HG03460 (cell line): ENCODE measurements at regions not wholly inside any gene's neighbourhood (a gene's known extent, or its start where the extent isn't known, plus 50 kb on each side); places are given as distances from the start of the nearest gene placed in this dataset.
"Not testable (repeated sequence)": the region's sequence is repeated elsewhere in the genome, so short reads cannot be mapped to it uniquely, and the experiment has no call there.

Experiments
- ATAC-seq: cut with Tn5 transposase; IDR thresholded peaks from one replicate; pipeline ENCODE4 v1.9.1; 2021; ENCODE audit not compliant: unreplicated experiment

- no peak for ATAC-seq
These were observed 118.3 kb downstream of the EXOC5 start for GRCh38 chr14:57150449-57150848.

GRCh38 chr14:57139173-57139572, 129.5 kb downstream of the EXOC5 start:
- no peak for ATAC-seq

DNA sequence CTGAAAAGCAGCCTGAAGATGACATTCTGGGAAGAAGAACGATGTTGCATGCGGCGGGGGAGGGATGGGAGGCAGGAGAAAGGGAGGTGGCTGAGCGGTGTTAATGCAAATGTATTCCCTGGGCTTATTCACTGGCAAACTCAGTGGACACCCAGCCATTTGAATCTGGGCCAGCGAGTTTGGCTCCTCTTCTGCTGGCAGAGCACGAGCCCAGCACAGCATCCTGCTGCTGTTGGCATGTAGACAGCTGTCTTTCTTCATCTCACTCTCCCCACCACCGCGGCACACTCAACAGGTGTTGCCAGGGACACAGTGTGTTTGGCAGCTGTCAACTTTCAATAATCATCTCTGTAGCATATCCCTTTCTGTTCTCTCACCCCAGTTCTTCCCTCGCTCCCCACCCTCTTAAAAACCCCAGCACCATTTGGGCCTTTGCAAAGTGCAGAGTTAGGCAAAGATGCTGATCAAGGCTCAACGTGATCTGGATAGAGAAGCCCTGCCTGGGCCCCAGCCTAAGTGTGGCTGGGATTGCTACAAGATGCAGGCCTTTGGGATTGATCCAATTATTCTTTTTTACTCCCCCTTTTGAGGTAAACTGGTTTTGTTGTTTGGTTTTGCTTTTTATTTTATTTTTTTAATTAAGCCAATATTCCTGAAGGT, 131.9 kb downstream of the EXOC5 start:
- ATAC-seq = no peak

- not testable (repeated sequence) for ATAC-seq
These were observed 140.9 kb downstream of the EXOC5 start for GRCh38 chr14:57127809-57128208.

DNA sequence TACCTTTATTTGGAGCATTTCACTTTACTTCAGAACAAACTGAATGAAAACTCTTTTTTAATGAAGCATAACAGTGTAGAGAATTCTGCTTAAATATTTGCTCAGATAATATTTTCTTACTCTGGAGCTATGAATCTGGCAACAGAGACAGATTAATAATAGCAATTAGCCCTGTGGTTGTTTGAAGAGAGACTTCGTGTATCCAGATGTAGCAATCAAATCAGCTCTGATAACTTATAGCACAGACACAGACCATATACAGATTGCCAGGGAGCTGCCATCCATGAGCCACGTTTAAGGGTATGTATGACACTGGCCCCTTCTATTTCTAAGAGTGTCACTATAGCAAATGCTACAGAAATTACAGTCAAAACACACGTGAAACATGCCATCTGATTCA, 146.6 kb downstream of the EXOC5 start:
- ATAC-seq = no peak

DNA sequence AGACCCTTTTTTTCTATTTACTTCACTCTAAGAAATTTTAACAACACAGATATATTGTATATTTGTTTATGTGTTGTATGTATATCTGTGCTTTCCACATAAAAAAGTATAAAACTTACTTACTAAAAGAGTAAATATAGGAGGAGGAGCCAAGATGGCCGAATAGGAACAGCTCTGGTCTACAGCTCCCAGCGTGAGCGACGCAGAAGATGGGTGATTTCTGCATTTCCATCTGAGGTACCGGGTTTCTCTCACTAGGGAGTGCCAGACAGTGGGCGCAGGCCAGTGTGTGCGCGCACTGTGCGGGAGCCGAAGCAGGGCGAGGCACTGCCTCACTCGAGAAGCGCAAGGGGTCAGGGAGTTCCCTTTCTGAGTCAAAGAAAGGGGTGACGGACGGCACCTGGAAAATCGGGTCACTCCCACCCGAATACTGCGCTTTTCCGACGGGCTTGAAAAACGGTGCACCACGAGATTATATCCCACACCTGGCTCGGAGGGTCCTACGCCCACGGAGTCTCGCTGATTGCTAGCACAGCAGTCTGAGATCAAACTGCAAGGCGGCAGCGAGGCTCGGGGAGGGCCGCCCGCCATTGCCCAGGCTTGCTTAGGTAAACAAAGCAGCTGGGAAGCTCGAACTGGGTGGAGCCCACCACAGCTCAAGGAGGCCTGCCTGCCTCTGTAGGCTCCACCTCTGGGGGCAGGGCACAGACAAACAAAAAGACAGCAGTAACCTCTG, 156.5 kb downstream of the EXOC5 start:
- not testable (repeated sequence) for ATAC-seq

GRCh38 chr14:57110411-57110810, 158.3 kb downstream of the EXOC5 start:
- ATAC-seq = not testable (repeated sequence)

DNA sequence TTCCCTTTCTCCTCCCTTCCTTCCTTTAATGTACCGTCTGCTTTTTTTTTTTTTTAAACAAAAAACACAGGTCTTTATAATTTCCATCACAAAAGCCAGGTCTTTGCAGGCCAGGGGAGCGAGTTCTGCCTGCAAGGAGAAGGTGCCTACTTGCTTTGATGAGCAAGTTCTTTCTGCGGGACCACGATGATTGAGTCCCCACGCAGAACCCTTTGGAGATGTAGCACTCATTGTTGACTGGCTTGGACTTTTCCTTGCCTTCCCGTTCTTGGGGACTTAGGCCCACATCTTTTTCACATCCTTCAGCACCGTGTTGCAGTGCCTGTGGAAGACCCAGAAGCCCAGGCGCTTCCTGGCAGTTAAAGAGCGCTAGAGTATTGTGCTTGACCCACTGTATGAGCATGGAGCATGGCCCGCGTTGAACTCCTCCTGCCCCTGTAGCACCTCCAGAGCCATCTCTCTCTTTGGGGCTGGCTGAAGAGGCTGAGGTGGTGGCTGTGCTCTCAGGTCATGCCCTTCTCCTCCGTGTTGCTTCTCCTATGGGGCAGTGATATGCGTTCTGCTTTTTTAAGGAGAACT, 177.6 kb downstream of the EXOC5 start:
- no peak for ATAC-seq

DNA sequence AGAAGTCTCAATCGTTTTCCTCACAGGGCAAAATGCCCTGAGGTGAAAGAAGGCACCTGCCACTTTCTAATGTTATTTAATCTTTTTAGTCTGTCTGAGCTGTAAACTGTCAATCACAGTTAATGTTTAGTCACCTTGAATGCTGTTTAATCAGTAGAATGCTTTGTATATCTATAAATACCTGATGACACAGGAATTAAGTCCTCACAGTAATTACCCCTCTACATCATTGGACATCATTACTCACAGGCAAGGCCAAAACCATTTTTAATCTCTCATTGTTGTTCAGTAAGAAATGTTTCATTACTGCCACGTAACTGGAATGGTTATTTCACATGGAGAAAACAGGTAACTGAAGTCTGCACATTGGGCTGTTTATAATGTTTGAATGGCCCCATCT, 178.8 kb downstream of the EXOC5 start:
- ATAC-seq = no peak

GRCh38 chr14:57087841-57088240, 180.9 kb downstream of the EXOC5 start:
- no peak for ATAC-seq

- no peak for ATAC-seq
These were observed 182.2 kb downstream of the EXOC5 start for GRCh38 chr14:57086271-57087162.

DNA sequence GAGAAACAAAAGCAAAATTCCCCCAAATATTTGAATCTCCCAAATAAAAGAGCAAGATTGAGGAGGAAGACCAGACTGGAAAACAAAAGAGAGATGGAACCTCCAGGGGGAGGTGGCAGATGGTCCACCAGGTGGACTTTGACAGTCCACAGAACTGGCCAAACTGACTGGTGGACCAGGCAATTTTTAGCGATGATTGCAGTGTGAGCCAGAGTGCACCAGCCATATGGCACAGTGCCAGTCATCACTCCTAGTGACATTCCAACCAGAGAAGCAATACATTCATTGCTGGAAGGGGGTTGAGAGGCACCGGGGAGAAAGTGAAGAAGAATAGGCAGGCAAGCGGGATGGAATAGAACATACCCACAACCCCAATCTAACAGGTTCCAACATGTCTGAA, 182.9 kb downstream of the EXOC5 start:
- ATAC-seq = no peak

- ATAC-seq = no peak
These were observed 183.7 kb downstream of the EXOC5 start for GRCh38 chr14:57085043-57085442.

DNA sequence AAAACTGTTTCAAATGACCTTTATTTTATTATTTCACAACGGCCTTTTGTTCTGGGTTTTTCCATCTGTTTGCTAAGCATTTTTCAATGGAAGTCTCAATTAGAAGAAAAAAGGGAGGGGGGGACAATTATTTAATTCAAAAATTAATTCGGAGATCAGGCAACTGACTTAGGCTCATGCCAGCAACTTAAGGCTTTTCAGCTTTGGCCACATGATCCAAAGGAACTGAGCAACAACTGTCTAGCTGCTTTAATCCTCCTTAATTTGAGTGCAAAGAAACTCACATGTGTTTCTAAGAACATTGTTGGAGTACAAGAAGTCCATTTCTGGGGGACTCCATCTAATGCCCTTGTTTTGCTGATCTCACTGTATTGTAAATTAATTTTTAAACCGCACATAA, 188.0 kb downstream of the EXOC5 start:
- no peak for ATAC-seq

DNA sequence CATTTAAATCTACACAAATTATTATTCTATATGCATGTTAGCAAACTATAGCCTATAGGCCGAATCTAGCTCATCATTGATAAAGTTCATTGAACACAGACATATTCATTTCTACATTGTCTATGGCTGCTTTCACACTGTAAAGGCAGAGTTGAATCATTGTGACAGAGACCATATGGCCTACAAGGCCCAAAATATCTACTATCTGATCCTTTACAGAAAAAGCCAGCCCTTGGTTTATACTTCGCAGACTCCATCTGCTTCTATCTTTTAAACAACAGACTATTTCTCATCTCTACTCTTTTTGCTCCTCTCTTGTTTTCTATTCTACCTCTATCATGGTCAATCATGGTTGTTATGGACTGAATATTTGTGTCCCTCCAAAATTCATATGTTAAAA, 190.7 kb downstream of the EXOC5 start:
- ATAC-seq = no peak

DNA sequence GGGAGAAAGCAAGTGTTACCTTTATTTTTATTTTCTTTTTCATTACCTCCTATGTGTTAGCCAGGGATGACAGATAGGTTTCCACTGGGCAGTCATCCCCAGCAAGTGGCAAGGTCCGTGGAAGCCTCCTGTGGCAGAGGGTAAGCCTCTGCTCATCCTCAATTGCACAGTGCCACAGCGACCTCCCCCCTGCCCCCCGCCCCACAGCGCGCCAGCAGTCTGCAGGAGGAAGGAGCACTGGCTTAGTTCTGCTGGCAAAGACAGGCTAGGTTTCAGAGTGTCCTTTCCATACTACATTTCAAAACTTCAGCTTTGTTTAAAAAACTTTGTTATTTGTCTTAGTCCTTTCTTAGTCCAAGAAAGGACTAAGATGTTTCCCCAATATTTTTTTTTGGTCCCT, 194.7 kb downstream of the EXOC5 start:
- no peak for ATAC-seq

- ATAC-seq = no peak
These were observed 197.1 kb downstream of the EXOC5 start for GRCh38 chr14:57071639-57072038.

DNA sequence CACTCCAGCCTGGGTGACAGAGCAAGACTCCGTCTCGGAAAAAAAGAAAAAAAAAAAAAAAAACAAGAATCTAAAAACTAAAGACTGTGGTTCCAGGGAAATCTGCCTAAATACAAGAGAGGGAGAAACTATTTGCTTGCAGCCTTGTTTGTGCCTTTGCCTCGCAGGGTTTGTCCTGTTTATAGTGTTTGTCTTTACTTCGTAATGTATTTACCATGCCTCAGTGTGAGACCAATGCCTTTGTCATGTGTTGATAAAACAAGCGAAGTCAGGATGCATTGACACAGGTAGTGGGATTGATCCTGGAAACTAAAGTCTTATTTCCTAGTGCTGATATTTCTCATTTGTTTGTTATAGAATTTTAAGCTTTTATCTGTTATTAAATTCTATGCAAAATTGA, 199.0 kb downstream of the EXOC5 start:
- ATAC-seq = no peak

DNA sequence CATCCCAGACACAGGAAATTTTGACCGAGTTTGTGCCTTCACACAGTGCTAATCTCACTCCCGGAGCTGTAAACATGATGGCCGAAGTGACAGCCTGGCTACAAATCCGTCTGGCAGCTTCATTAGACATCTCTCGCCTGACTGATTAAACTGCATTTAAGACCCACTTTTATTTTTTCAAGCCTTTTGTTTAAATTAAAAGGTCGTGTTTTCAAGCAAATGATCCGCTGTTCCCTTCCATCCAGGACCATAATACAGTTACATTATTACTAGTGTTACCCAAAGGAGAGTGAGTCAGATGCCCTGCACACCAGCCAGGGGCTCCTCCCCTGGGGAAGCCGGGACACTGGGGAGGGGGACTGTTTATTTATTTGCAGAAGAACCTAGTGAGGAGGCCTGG, 200.2 kb downstream of the EXOC5 start:
- ATAC-seq = no peak

- ATAC-seq = peak; percentile 75
These were observed 201.7 kb downstream of the EXOC5 start for GRCh38 chr14:57066887-57067513.

DNA sequence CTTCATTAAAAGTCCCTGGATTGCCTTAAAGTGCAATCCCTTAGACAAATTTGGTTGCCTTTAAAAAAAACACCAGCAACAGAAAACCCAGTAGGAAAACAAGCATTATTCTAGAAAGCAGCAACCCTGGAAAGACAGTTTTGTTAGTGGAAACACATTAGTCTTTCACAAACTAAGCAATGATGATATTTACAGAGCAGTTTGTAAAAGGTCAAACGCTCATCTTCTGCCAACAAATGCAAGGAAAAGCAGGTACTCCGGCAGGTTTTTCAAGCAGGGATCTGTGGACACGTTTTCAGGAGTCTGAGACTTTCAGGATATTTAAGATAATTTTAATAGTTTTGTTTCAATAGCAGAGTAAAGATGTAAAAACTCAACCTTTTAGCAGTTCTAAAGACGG, 202.2 kb downstream of the EXOC5 start:
- no peak for ATAC-seq
